Activated CD8-positive, alpha-beta T cell treated with anti-CD3 and anti-CD28 coated beads, Interleukin-2, amount 10 ng/mL, durations not matched to agents 7 days and 5 days (primary cell): ENCODE measurements at regions not wholly inside any gene's neighbourhood (a gene's known extent, or its start where the extent isn't known, plus 50 kb on each side); places are given as distances from the start of the nearest gene placed in this dataset.

ENCODE experiments used
- ATAC-seq: fragments of 150-1000 bp; cut with Tn5 transposase; one replicate; pipeline ENCODE4 v1.10.0; 2021; ENCODE audit warnings: moderate library complexity
- CTCF ChIA-PET: fragments of 350-600 bp; sonication (Branson Sonifier 250); formaldehyde crosslinking; loops from one replicate; lab custom pipeline; 2021; ENCODE audit warnings: antibody characterized with exemption; lab: Charles Lee
- POLR2A ChIA-PET: fragments of 350-600 bp; sonication (Branson Sonifier 250); formaldehyde crosslinking; loops from one replicate; lab custom pipeline; 2021; ENCODE audit warnings: antibody characterized with exemption; lab: Charles Lee
- DNase-seq: peaks from one replicate; pipeline ENCODE4 v3.0.0-alpha.2; 2020
- H3K27ac Mint-ChIP-seq: one replicate; pipeline ENCODE4 v1.8.0; 2021; ENCODE audit warnings: mild to moderate bottlenecking, mixed read lengths
- H3K27me3 Mint-ChIP-seq: one replicate; pipeline ENCODE4 v1.8.0; 2021; ENCODE audit warnings: low read depth, mixed read lengths
- H3K36me3 Mint-ChIP-seq: one replicate; pipeline ENCODE4 v1.8.0; 2021; ENCODE audit warnings: low read depth, mixed read lengths
- H3K4me1 Mint-ChIP-seq: one replicate; pipeline ENCODE4 v1.8.0; 2021; ENCODE audit warnings: low read depth, mixed read lengths
- H3K4me3 Mint-ChIP-seq: one replicate; pipeline ENCODE4 v1.8.0; 2021; ENCODE audit warnings: mild to moderate bottlenecking, mixed read lengths
- H3K9me3 Mint-ChIP-seq: one replicate; pipeline ENCODE4 v1.8.0; 2022; ENCODE audit warnings: mixed read lengths; ENCODE audit not compliant: insufficient read depth

- Mint-ChIP-seq H3K27me3 (no peaks in the 10 kb centered on the region), H3K4me1 (no peaks in the 10 kb centered on the region), H3K36me3 (no peaks in the 10 kb centered on the region), H3K4me3 (no peak overlapping the region), H3K27ac (no peak overlapping the region), H3K9me3 (peaks cover 5% of the 10 kb centered on the region)
- ATAC-seq = no peak
- DNase-seq = no peak
- POLR2A ChIA-PET = no interaction called here
- CTCF ChIA-PET = no interaction called here
Observed at GRCh38 chr18:27780061-27780745, 396.7 kb downstream of the CDH2 start.

- ATAC-seq = no peak
- ChIA-PET POLR2A (no interaction called here), CTCF (no interaction called here)
- H3K27me3 Mint-ChIP-seq = no peaks in the 10 kb centered on the region
- H3K4me1 Mint-ChIP-seq = no peaks in the 10 kb centered on the region
- H3K4me3 Mint-ChIP-seq = no peak overlapping the region
- no peaks in the 10 kb centered on the region for H3K9me3 Mint-ChIP-seq
- H3K27ac Mint-ChIP-seq = no peak overlapping the region
- no peak for DNase-seq
- no peaks in the 10 kb centered on the region for H3K36me3 Mint-ChIP-seq
Observed at GRCh38 chr18:27778925-27779324, 398.0 kb downstream of the CDH2 start.

DNA sequence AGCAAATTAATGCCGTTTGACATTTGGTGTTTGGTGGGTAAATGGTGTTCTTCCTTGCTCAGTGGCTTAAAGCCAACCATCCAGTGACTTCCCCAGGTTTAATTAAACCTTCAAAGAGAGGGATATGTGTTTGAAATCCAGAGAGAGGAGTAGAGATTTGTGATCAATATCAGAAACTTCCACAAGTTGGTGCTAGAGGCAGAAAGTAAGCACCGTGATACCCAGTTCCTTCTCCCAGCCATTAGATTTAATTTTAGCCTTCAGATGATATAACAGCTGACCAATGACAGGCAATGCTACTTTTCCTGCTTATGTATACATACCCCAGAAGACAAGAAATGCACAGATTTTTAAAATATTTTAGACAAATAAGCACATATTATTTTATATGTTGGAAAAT is 398.5 kb downstream of the CDH2 start:
- Mint-ChIP-seq H3K27me3 (no peaks in the 10 kb centered on the region), H3K4me3 (no peak overlapping the region), H3K27ac (no peak overlapping the region), H3K36me3 (no peaks in the 10 kb centered on the region), H3K9me3 (no peaks in the 10 kb centered on the region), H3K4me1 (no peaks in the 10 kb centered on the region)
- no peak for DNase-seq
- POLR2A ChIA-PET = no interaction called here
- ATAC-seq = no peak
- CTCF ChIA-PET = no interaction called here

GRCh38 chr18:27772081-27772480 is 404.8 kb downstream of the CDH2 start:
- Mint-ChIP-seq H3K4me3 (no peak overlapping the region), H3K27ac (no peak overlapping the region), H3K36me3 (no peaks in the 10 kb centered on the region), H3K4me1 (no peaks in the 10 kb centered on the region), H3K27me3 (no peaks in the 10 kb centered on the region), H3K9me3 (no peaks in the 10 kb centered on the region)
- POLR2A ChIA-PET = no interaction called here
- CTCF ChIA-PET = no interaction called here
- ATAC-seq (no peak), DNase-seq (no peak)

- ATAC-seq (no peak), DNase-seq (no peak)
- no peaks in the 10 kb centered on the region for H3K36me3 Mint-ChIP-seq
- no peaks in the 10 kb centered on the region for H3K4me1 Mint-ChIP-seq
- no peaks in the 10 kb centered on the region for H3K27me3 Mint-ChIP-seq
- H3K9me3 Mint-ChIP-seq = no peaks in the 10 kb centered on the region
- H3K4me3 Mint-ChIP-seq = no peak overlapping the region
- H3K27ac Mint-ChIP-seq = no peak overlapping the region
- CTCF ChIA-PET = no interaction called here
- POLR2A ChIA-PET = no interaction called here
Observed at GRCh38 chr18:27771571-27771970, 405.4 kb downstream of the CDH2 start.

DNA sequence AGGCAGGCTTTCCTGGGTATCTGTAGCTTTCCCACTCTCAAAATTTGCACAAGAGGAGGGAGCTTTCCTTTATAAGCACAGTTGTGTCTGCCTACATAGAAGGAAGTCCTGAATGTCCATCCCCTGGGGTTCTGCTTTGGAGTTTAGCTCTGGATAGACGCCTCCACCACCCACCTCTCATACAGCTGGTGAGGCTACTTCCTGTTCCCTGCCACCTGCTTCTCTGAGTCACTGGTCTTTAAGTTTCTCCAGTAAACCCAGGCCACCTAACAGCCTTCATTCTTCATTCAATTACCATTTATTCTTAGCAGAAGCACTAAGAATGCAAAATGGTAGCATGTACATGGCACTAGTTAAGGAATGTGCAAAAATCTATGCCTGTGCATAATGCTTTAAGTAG is 407.8 kb downstream of the CDH2 start:
- H3K27me3 Mint-ChIP-seq = no peaks in the 10 kb centered on the region
- ATAC-seq (no peak), DNase-seq (no peak)
- ChIA-PET POLR2A (no interaction called here), CTCF (no interaction called here)
- no peaks in the 10 kb centered on the region for H3K9me3 Mint-ChIP-seq
- H3K4me3 Mint-ChIP-seq = no peak overlapping the region
- no peaks in the 10 kb centered on the region for H3K4me1 Mint-ChIP-seq
- no peak overlapping the region for H3K27ac Mint-ChIP-seq
- H3K36me3 Mint-ChIP-seq = no peaks in the 10 kb centered on the region

GRCh38 chr18:27763936-27764335 is 413.0 kb downstream of the CDH2 start:
- ATAC-seq = no peak
- Mint-ChIP-seq H3K27me3 (no peaks in the 10 kb centered on the region), H3K4me3 (no peak overlapping the region), H3K27ac (no peak overlapping the region), H3K9me3 (no peaks in the 10 kb centered on the region), H3K4me1 (no peaks in the 10 kb centered on the region), H3K36me3 (no peaks in the 10 kb centered on the region)
- ChIA-PET CTCF (no interaction called here), POLR2A (no interaction called here)
- no peak for DNase-seq

DNA sequence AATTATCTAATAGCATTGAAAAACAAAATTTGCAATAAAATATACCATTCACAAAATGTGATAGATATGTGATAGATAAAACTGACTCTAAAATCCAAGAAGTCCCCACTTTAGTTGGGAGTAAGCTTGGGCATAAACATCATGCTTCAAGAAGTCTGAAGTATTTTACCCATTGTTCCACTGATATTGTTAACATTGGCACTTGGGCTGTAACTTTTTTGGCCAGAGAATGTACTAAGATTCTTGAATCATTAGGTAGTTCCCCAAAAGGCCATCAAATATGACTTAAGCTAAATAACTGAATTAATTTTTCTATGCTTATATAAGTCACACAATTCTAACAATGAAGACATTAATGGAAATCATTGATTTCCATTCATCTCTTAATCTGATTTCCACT is 413.6 kb downstream of the CDH2 start:
- ChIA-PET POLR2A (no interaction called here), CTCF (no interaction called here)
- Mint-ChIP-seq H3K4me3 (no peak overlapping the region), H3K27ac (no peak overlapping the region), H3K36me3 (no peaks in the 10 kb centered on the region), H3K4me1 (no peaks in the 10 kb centered on the region), H3K9me3 (no peaks in the 10 kb centered on the region), H3K27me3 (no peaks in the 10 kb centered on the region)
- DNase-seq = no peak
- no peak for ATAC-seq

- Mint-ChIP-seq H3K4me1 (no peaks in the 10 kb centered on the region), H3K4me3 (no peak overlapping the region)
Observed at GRCh38 chr18:27762054-27762453, 414.9 kb downstream of the CDH2 start.

DNA sequence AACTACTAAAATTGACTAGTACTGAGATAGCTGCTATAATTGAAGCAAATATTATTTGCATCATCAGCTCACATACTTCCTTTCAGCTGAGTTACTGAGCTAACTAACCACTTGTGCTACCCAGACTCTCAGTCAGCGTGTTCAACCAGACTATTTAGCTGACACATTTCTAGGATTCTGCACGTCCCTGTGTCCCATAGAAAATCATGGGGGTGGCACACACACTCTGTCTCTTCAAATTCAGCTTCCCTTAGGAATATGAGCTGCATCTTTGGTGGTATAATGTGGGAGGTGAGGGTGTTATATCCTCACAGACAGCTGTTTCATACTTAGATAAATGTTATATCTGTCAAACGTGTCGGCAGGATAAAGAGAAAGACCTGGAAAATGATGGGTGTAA is 424.0 kb downstream of the CDH2 start:
- CTCF ChIA-PET = no interaction called here
- no peaks in the 10 kb centered on the region for H3K4me1 Mint-ChIP-seq

More at GRCh38 chr18:27762054-27762453, 414.9 kb downstream of the CDH2 start:
- Mint-ChIP-seq H3K27me3 (no peaks in the 10 kb centered on the region), H3K9me3 (peaks cover 2% of the 10 kb centered on the region), H3K36me3 (no peaks in the 10 kb centered on the region), H3K27ac (no peak overlapping the region)
- DNase-seq (no peak), ATAC-seq (no peak)
- CTCF ChIA-PET = no interaction called here
- POLR2A ChIA-PET = no interaction called here

GRCh38 chr18:27750923-27751322 is 426.0 kb downstream of the CDH2 start:
- Mint-ChIP-seq H3K9me3 (peaks cover 12% of the 10 kb centered on the region), H3K4me3 (no peak overlapping the region), H3K4me1 (no peaks in the 10 kb centered on the region), H3K27ac (no peak overlapping the region), H3K27me3 (no peaks in the 10 kb centered on the region), H3K36me3 (no peaks in the 10 kb centered on the region)
- no peak for ATAC-seq
- DNase-seq = no peak
- CTCF ChIA-PET = no interaction called here
- POLR2A ChIA-PET = no interaction called here

More for the DNA sequence above, 424.0 kb downstream of the CDH2 start:
- no peak for DNase-seq
- Mint-ChIP-seq H3K27me3 (no peaks in the 10 kb centered on the region), H3K27ac (no peak overlapping the region), H3K9me3 (peaks cover 15% of the 10 kb centered on the region), H3K4me3 (no peak overlapping the region), H3K36me3 (no peaks in the 10 kb centered on the region)
- POLR2A ChIA-PET = no interaction called here
- no peak for ATAC-seq

- no peaks in the 10 kb centered on the region for H3K27me3 Mint-ChIP-seq
- H3K9me3 Mint-ChIP-seq = peaks cover 7% of the 10 kb centered on the region
- no peak overlapping the region for H3K4me3 Mint-ChIP-seq
- H3K27ac Mint-ChIP-seq = no peak overlapping the region
- DNase-seq = no peak
- H3K36me3 Mint-ChIP-seq = no peaks in the 10 kb centered on the region
- ATAC-seq = no peak
- no peaks in the 10 kb centered on the region for H3K4me1 Mint-ChIP-seq
- ChIA-PET CTCF (no interaction called here), POLR2A (no interaction called here)
Observed at GRCh38 chr18:27750014-27750413, 426.9 kb downstream of the CDH2 start.

- Mint-ChIP-seq H3K27me3 (no peaks in the 10 kb centered on the region), H3K4me1 (no peaks in the 10 kb centered on the region), H3K4me3 (no peak overlapping the region), H3K9me3 (peaks cover 6% of the 10 kb centered on the region), H3K27ac (no peak overlapping the region), H3K36me3 (no peaks in the 10 kb centered on the region)
- ATAC-seq = no peak
- ChIA-PET POLR2A (no interaction called here), CTCF (no interaction called here)
- no peak for DNase-seq
Observed at GRCh38 chr18:27749194-27749593, 427.7 kb downstream of the CDH2 start.
